IMR-90 (cell line): ENCODE measurements at regions not wholly inside any gene's neighbourhood (a gene's known extent, or its start where the extent isn't known, plus 50 kb on each side); places are given as distances from the start of the nearest gene placed in this dataset.

Source experiments
- ATAC-seq: fragments of 200-7000 bp; cut with Tn5 transposase; 2 replicates; pipeline ENCODE4 v1.9.1; 2020; ENCODE audit warnings: low read depth, mild to moderate bottlenecking, moderate library complexity
- BruUV-seq: library from RNA; stranded (reverse); fragments of 400-500 nt; replicated peaks from 2 replicates; lab custom pipeline; 2021; lab: Mats Ljungman, UMichigan
- CTCF ChIA-PET: fragments of 300-600 bp; formaldehyde crosslinking; extraction: SDS; loops from one replicate; lab custom pipeline; 2021; ENCODE audit warnings: antibody characterized with exemption; lab: Yijun Ruan, JAX
- POLR2A ChIA-PET: fragments of 300-600 bp; sonication (Branson Sonifier 250); formaldehyde crosslinking; loops from one replicate; lab custom pipeline; 2022; ENCODE audit warnings: antibody characterized with exemption; ENCODE audit not compliant: unreplicated experiment; lab: Charles Lee
- DNase-seq: peaks from one replicate; pipeline ENCODE4 v3.0.0; 2013
- H2AFZ ChIP-seq: replicated peaks from 2 replicates; pipeline ENCODE3; 2013; ENCODE audit warnings: low read length, mild to moderate bottlenecking; ENCODE audit not compliant: poor library complexity
- H2AK5ac ChIP-seq: 2 replicates; pipeline ENCODE4 v1.6.1; 2013; ENCODE audit warnings: low read depth, low read length, inconsistent platforms
- H2AK9ac ChIP-seq: replicated peaks from 2 replicates; pipeline ENCODE3; 2013; ENCODE audit warnings: mild to moderate bottlenecking, low read depth, low read length, moderate library complexity; ENCODE audit not compliant: poor library complexity
- H2BK120ac ChIP-seq: 2 replicates; pipeline ENCODE4 v1.6.1; 2013; ENCODE audit warnings: low read depth, low read length, inconsistent platforms
- H2BK15ac ChIP-seq: 3 replicates; pipeline ENCODE4 v1.6.1; 2013; ENCODE audit warnings: low read depth, low read length, inconsistent platforms
- H2BK20ac ChIP-seq: 2 replicates; pipeline ENCODE4 v1.6.1; 2013; ENCODE audit warnings: low read depth, mild to moderate bottlenecking, inconsistent platforms, low read length, moderate library complexity
- H2BK5ac ChIP-seq: 2 replicates; pipeline ENCODE4 v1.6.1; 2013; ENCODE audit warnings: mild to moderate bottlenecking, low read depth, low read length, inconsistent platforms; ENCODE audit not compliant: poor library complexity, severe bottlenecking
- H3K14ac ChIP-seq: replicated peaks from 2 replicates; pipeline ENCODE4 v1.6.1; 2013; ENCODE audit warnings: low read depth, low read length, inconsistent platforms
- H3K18ac ChIP-seq: 2 replicates; pipeline ENCODE4 v1.6.1; 2013; ENCODE audit warnings: low read depth, low read length, control low read depth
- H3K23ac ChIP-seq: 2 replicates; pipeline ENCODE4 v1.6.1; 2013; ENCODE audit warnings: low read depth, low read length, inconsistent platforms
- H3K27ac ChIP-seq: 2 replicates; pipeline ENCODE4 v1.5.1; 2013; ENCODE audit warnings: mild to moderate bottlenecking, control low read depth, low read length; ENCODE audit not compliant: insufficient read depth
- H3K27me3 ChIP-seq: 2 replicates; pipeline ENCODE4 v1.6.1; 2013; ENCODE audit warnings: low read length; ENCODE audit not compliant: control insufficient read depth, insufficient read depth
- H3K36me3 ChIP-seq: 2 replicates; pipeline ENCODE4 v1.6.1; 2013; ENCODE audit warnings: low read length, mixed read lengths; ENCODE audit not compliant: control insufficient read depth, insufficient read depth
- H3K4ac ChIP-seq: 2 replicates; pipeline ENCODE4 v1.6.1; 2013; ENCODE audit warnings: low read depth, low read length, inconsistent platforms
- H3K4me1 ChIP-seq: 2 replicates; pipeline ENCODE4 v1.6.1; 2013; ENCODE audit warnings: low read length, mixed read lengths; ENCODE audit not compliant: control insufficient read depth, insufficient read depth
- H3K4me2 ChIP-seq: 2 replicates; pipeline ENCODE4 v1.6.1; 2013; ENCODE audit warnings: low read depth, mild to moderate bottlenecking, control low read depth, low read length, moderate library complexity
- H3K4me3 ChIP-seq: 2 replicates; pipeline ENCODE4 v1.5.1; 2013; ENCODE audit warnings: low read depth, mild to moderate bottlenecking, control low read depth, low read length, moderate library complexity; ENCODE audit not compliant: insufficient read depth
- H3K56ac ChIP-seq: 2 replicates; pipeline ENCODE4 v1.6.1; 2013; ENCODE audit warnings: low read length, inconsistent platforms; ENCODE audit not compliant: insufficient read depth; ENCODE audit errors: extremely low read depth
- H3K79me1 ChIP-seq, 2 experiments: 2 replicates each; pipeline ENCODE4 v1.6.1; 2013; ENCODE audit warnings: low read length in 2 of 2, inconsistent platforms in 1 of 2, low read depth in 1 of 2
- H3K9ac ChIP-seq: 2 replicates; pipeline ENCODE4 v1.6.1; 2013; ENCODE audit warnings: low read depth, low read length, control low read depth
- H3K9me1 ChIP-seq: 2 replicates; pipeline ENCODE4 v1.6.1; 2013; ENCODE audit warnings: low read length, inconsistent platforms; ENCODE audit not compliant: insufficient read depth
- H3K9me3 ChIP-seq: 2 replicates; pipeline ENCODE4 v1.6.1; 2013; ENCODE audit warnings: low read length; ENCODE audit not compliant: control insufficient read depth, insufficient read depth
- H4K20me1 ChIP-seq: 2 replicates; pipeline ENCODE4 v1.6.1; 2013; ENCODE audit warnings: low read length, inconsistent platforms; ENCODE audit not compliant: insufficient read depth
- H4K5ac ChIP-seq: 2 replicates; pipeline ENCODE4 v1.6.1; 2013; ENCODE audit warnings: mild to moderate bottlenecking, low read depth, low read length, control low read depth
- H4K8ac ChIP-seq, 2 experiments: 2 replicates each; pipeline ENCODE4 v1.6.1; 2013; ENCODE audit warnings: low read depth in 2 of 2, low read length in 2 of 2, control low read depth in 1 of 2, inconsistent platforms in 1 of 2
- H4K91ac ChIP-seq: 2 replicates; pipeline ENCODE4 v1.6.1; 2013; ENCODE audit warnings: low read depth, low read length, inconsistent platforms; ENCODE audit not compliant: insufficient read depth
- BHLHE40 ChIP-seq: fragments of 150-350 bp; IDR thresholded peaks from 2 replicates; pipeline ENCODE4 v1.6.1; 2016; ENCODE audit warnings: mild to moderate bottlenecking, low read depth, low read length
- CEBPB ChIP-seq: IDR thresholded peaks from 2 replicates; pipeline ENCODE4 v1.6.1; 2012; ENCODE audit warnings: low read depth, low read length, improper control_type of control experiment
- CHD1 ChIP-seq: IDR thresholded peaks from 2 replicates; pipeline ENCODE4 v1.6.1; 2012; ENCODE audit warnings: low read depth, low read length, improper control_type of control experiment
- CTCF ChIP-seq: conservative IDR thresholded peaks from 2 replicates; pipeline ENCODE4 v1.5.1; 2012; ENCODE audit warnings: mild to moderate bottlenecking, low read depth, low read length, improper control_type of control experiment
- ELK1 ChIP-seq: fragments of 150-350 bp; IDR thresholded peaks from 2 replicates; pipeline ENCODE4 v1.6.1; 2016; ENCODE audit warnings: low read depth, mild to moderate bottlenecking, low read length, moderate library complexity, borderline replicate concordance
- FOS ChIP-seq: fragments of 150-350 bp; IDR thresholded peaks from 2 replicates; pipeline ENCODE4 v1.6.1; 2016; ENCODE audit warnings: low read depth, low read length
- MAFK ChIP-seq: IDR thresholded peaks from 2 replicates; pipeline ENCODE4 v1.6.1; 2012; ENCODE audit warnings: low read depth, low read length, improper control_type of control experiment
- MAZ ChIP-seq: IDR thresholded peaks from 2 replicates; pipeline ENCODE4 v1.6.1; 2012; ENCODE audit warnings: low read depth, mild to moderate bottlenecking, low read length, improper control_type of control experiment, moderate library complexity, borderline replicate concordance
- MXI1 ChIP-seq: IDR thresholded peaks from 2 replicates; pipeline ENCODE4 v1.6.1; 2012; ENCODE audit warnings: low read depth, mild to moderate bottlenecking, low read length, moderate library complexity, borderline replicate concordance
- NFE2L2 ChIP-seq: fragments of 150-350 bp; IDR thresholded peaks from 2 replicates; pipeline ENCODE4 v1.6.1; 2016; ENCODE audit warnings: low read depth, mild to moderate bottlenecking, low read length
- POLR2A ChIP-seq: IDR thresholded peaks from 2 replicates; pipeline ENCODE4 v1.6.1; 2012; ENCODE audit warnings: mild to moderate bottlenecking, low read depth, low read length
- RAD21 ChIP-seq: IDR thresholded peaks from 2 replicates; pipeline ENCODE4 v1.6.1; 2012; ENCODE audit warnings: low read length, improper control_type of control experiment
- RCOR1 ChIP-seq: IDR thresholded peaks from 2 replicates; pipeline ENCODE4 v1.6.1; 2012; ENCODE audit warnings: mild to moderate bottlenecking, low read length, improper control_type of control experiment; ENCODE audit not compliant: insufficient replicate concordance
- RFX5 ChIP-seq: IDR thresholded peaks from 2 replicates; pipeline ENCODE4 v1.8.0; 2012; ENCODE audit warnings: low read depth, mild to moderate bottlenecking, low read length, moderate library complexity
- SMC3 ChIP-seq: fragments of 150-350 bp; IDR thresholded peaks from 2 replicates; pipeline ENCODE4 v1.6.1; 2016; ENCODE audit warnings: low read depth, mild to moderate bottlenecking, antibody characterized with exemption, low read length, moderate library complexity
- dilution Hi-C: fragments of 300-500 bp; cut with HindIII; formaldehyde crosslinking; loops from one replicate; pipeline ENCODE4 v1.14.3; 2018; ENCODE audit warnings: low sequenced_read_pairs; ENCODE audit not compliant: unreplicated experiment
- in situ Hi-C: fragments of 300-500 bp; cut with MboI; formaldehyde crosslinking; loops from 3 replicates; pipeline ENCODE4 v1.14.3; 2019; ENCODE audit warnings: low sequenced_read_pairs, inconsistent platforms, mixed read lengths
- intact Hi-C: fragments of 100-400 bp; cut with micrococcal nuclease; formaldehyde crosslinking; loops from 2 replicates; pipeline ENCODE4 v1.10.0; 2022
- TF ChIP-seq, protein P1 (sequence below): fragments of 150-350 bp; IDR thresholded peaks from 2 replicates; pipeline ENCODE4 v1.6.1; 2017; ENCODE audit warnings: mild to moderate bottlenecking, antibody characterized with exemption, low read length, low read depth

DNA sequence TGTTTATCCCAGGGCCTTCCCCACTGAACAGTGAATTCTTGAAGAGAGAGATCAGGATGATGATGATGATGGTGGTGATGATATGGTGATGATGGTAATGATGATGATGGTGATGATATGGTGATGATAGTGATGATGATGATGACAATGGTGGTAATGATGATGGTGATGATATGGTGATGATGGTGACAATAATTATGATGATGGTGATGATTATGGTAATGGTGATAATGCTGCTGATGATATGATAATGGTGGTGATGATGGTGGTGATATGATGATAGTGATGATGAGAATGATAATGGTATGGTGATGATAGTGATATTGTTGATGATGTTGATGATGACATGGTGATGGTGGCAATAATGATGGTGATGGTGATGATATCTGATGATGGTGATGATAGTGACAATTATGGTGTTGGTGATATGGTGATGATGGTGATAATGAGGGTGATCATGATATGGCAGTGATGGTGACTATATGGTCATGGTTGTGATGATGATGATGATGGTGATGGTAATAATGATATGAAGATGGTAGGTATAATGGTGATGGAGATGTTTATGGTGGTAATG lies 99.9 kb downstream of the HAPSTR1 start:
- Histone ChIP-seq H3K4me1 (no peaks in the 10 kb centered on the region), H4K5ac (no peak overlapping the region), H3K56ac (no peak overlapping the region), H3K9me1 (no peaks in the 10 kb centered on the region), H4K20me1 (no peaks in the 10 kb centered on the region), H3K18ac (no peak overlapping the region), H3K9me3 (no peaks in the 10 kb centered on the region), H3K14ac (no peak overlapping the region), H2BK15ac (no peak overlapping the region), H2BK120ac (no peak overlapping the region), H4K91ac (no peak overlapping the region), H2AK9ac (no peak overlapping the region), H3K23ac (no peak overlapping the region), H2AK5ac (no peak overlapping the region), H2AFZ (no peak overlapping the region), H2BK5ac (no peak overlapping the region), H2BK20ac (no peak overlapping the region), H3K79me1 (no peaks in the 10 kb centered on the region), H3K9ac (no peak overlapping the region), H3K4me3 (no peak overlapping the region), H3K27me3 (no peaks in the 10 kb centered on the region; the same call in 1 of the 2 replicates), H3K4me2 (no peak overlapping the region), H3K4ac (no peak overlapping the region), H3K36me3 (no peaks in the 10 kb centered on the region), H4K8ac (no peak overlapping the region), H3K27ac (no peak overlapping the region)
- ChIA-PET CTCF (interaction anchor here (0.6 kb wide), 1 partner anchor 18 kb away, joined by 4 read pairs; no protein-coding TSS in a partner anchor), POLR2A (no interaction called here)
- BruUV-seq = no TSS peak
- dilution Hi-C loops = no loop called here
- intact Hi-C loops = no loop called here
- in situ Hi-C loops = no loop called here
- DNase-seq (no peak), ATAC-seq (no peak)
- TF ChIP-seq CTCF = no peak
- TF ChIP-seq SMC3 = no peak
- TF ChIP-seq RFX5 = no peak
- no peak for TF ChIP-seq FOS
- TF ChIP-seq, protein P1, sequence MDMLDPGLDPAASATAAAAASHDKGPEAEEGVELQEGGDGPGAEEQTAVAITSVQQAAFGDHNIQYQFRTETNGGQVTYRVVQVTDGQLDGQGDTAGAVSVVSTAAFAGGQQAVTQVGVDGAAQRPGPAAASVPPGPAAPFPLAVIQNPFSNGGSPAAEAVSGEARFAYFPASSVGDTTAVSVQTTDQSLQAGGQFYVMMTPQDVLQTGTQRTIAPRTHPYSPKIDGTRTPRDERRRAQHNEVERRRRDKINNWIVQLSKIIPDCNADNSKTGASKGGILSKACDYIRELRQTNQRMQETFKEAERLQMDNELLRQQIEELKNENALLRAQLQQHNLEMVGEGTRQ = no peak
- TF ChIP-seq MAFK = no peak
- no peak for TF ChIP-seq MXI1
- no peak for TF ChIP-seq MAZ
- no peak for TF ChIP-seq ELK1
- no peak for TF ChIP-seq NFE2L2
- no peak for TF ChIP-seq RCOR1
- no peak for TF ChIP-seq POLR2A
- TF ChIP-seq CEBPB = no peak
- TF ChIP-seq CHD1 = no peak
- no peak for TF ChIP-seq RAD21
- no peak for TF ChIP-seq BHLHE40
